NCI-H2081 (cell line): ENCODE measurements at regions not wholly inside any gene's neighbourhood (a gene's known extent, or its start where the extent isn't known, plus 50 kb on each side); places are given as distances from the start of the nearest gene placed in this dataset.

Experiments used
- DNase-seq, 2 experiments: peaks; one replicate each; lab custom pipeline; 2025; lab: John Stamatoyannopoulos, UW

- DNase-seq = no peak
Observed at GRCh38 chr15:39209548-39210211, 371.2 kb upstream of the THBS1 start.

- no peak for DNase-seq
Observed at GRCh38 chr15:39211108-39211979, 369.5 kb upstream of the THBS1 start.

GRCh38 chr15:39213385-39213840, 367.5 kb upstream of the THBS1 start:
- no peak for DNase-seq

GRCh38 chr15:39215015-39215414, 365.9 kb upstream of the THBS1 start:
- no peak for DNase-seq

- no peak for DNase-seq
Observed at GRCh38 chr15:39216816-39217215, 364.1 kb upstream of the THBS1 start.

GRCh38 chr15:39219608-39220007, 361.3 kb upstream of the THBS1 start:
- DNase-seq = no peak

- DNase-seq = no peak
Observed at GRCh38 chr15:39226169-39226937, 354.5 kb upstream of the THBS1 start.

- DNase-seq = no peak
Observed at GRCh38 chr15:39227001-39227400, 353.9 kb upstream of the THBS1 start.

- no peak for DNase-seq
Observed at GRCh38 chr15:39228889-39229288, 352.0 kb upstream of the THBS1 start.

- peak in 1 of 2 experiments; percentile 8 for DNase-seq
Observed at GRCh38 chr15:39230205-39230907, 350.5 kb upstream of the THBS1 start.

GRCh38 chr15:39230908-39231285, 350.0 kb upstream of the THBS1 start:
- DNase-seq = no peak

GRCh38 chr15:39232512-39232911, 348.4 kb upstream of the THBS1 start:
- no peak for DNase-seq

- DNase-seq = no peak
Observed at GRCh38 chr15:39235084-39235795, 345.6 kb upstream of the THBS1 start.

GRCh38 chr15:39236375-39236774, 344.5 kb upstream of the THBS1 start:
- DNase-seq = no peak

- no peak for DNase-seq
Observed at GRCh38 chr15:39238443-39238842, 342.4 kb upstream of the THBS1 start.

- DNase-seq = no peak
Observed at GRCh38 chr15:39239562-39239961, 341.3 kb upstream of the THBS1 start.

- no peak for DNase-seq
Observed at GRCh38 chr15:39242345-39242744, 338.5 kb upstream of the THBS1 start.

GRCh38 chr15:39243396-39243795, 337.5 kb upstream of the THBS1 start:
- no peak for DNase-seq

- DNase-seq = no peak
Observed at GRCh38 chr15:39244776-39245175, 336.1 kb upstream of the THBS1 start.

GRCh38 chr15:39246523-39246922, 334.4 kb upstream of the THBS1 start:
- no peak for DNase-seq

- no peak for DNase-seq
Observed at GRCh38 chr15:39247574-39247973, 333.3 kb upstream of the THBS1 start.
